Smooth muscle cell (in vitro differentiated cells): ENCODE measurements at regions not wholly inside any gene's neighbourhood (a gene's known extent, or its start where the extent isn't known, plus 50 kb on each side); places are given as distances from the start of the nearest gene placed in this dataset.

Experiments
- DNase-seq: peaks from one replicate; lab custom pipeline; 2025; ENCODE audit not compliant: unreplicated experiment; lab: John Stamatoyannopoulos, UW
- H2AFZ ChIP-seq: fragments of 200-600 bp; sonication (generic); 2 replicates; pipeline ENCODE4 v1.6.0; 2016; ENCODE audit warnings: antibody characterized with exemption, low read depth, mild to moderate bottlenecking
- H3F3A ChIP-seq: fragments of 200-600 bp; sonication (generic); 2 replicates; pipeline ENCODE4 v1.6.0; 2017; ENCODE audit warnings: antibody characterized with exemption, low read depth
- H3K27ac ChIP-seq: fragments of 200-600 bp; sonication (generic); 2 replicates; pipeline ENCODE4 v1.5.1; 2016; ENCODE audit warnings: low read depth, mild to moderate bottlenecking
- H3K27me3 ChIP-seq: fragments of 200-600 bp; sonication (generic); 2 replicates; pipeline ENCODE4 v1.6.1; 2016; ENCODE audit warnings: low read depth, mild to moderate bottlenecking
- H3K36me3 ChIP-seq: fragments of 200-600 bp; sonication (generic); 2 replicates; pipeline ENCODE4 v1.5.1; 2016; ENCODE audit warnings: low read depth
- H3K4me1 ChIP-seq: fragments of 200-600 bp; sonication (generic); 2 replicates; pipeline ENCODE4 v1.5.1; 2016; ENCODE audit warnings: low read depth
- H3K4me2 ChIP-seq: fragments of 200-600 bp; sonication (generic); 2 replicates; pipeline ENCODE4 v1.6.0; 2016; ENCODE audit warnings: mild to moderate bottlenecking
- H3K4me3 ChIP-seq: fragments of 200-600 bp; sonication (generic); 2 replicates; pipeline ENCODE4 v1.5.1; 2016; ENCODE audit warnings: mild to moderate bottlenecking
- H3K79me2 ChIP-seq: fragments of 200-600 bp; sonication (generic); 2 replicates; pipeline ENCODE4 v1.6.0; 2016; ENCODE audit warnings: low read depth, mild to moderate bottlenecking
- H3K9ac ChIP-seq: fragments of 200-600 bp; sonication (generic); 2 replicates; pipeline ENCODE4 v1.6.0; 2016; ENCODE audit warnings: low read depth
- H3K9me3 ChIP-seq: fragments of 200-600 bp; sonication (generic); replicated peaks from 2 replicates; pipeline ENCODE4 v1.5.1; 2016; ENCODE audit warnings: low read depth
- H4K20me1 ChIP-seq: fragments of 200-600 bp; sonication (generic); 2 replicates; pipeline ENCODE4 v1.6.0; 2016; ENCODE audit warnings: low read depth
- CTCF ChIP-seq: fragments of 200-600 bp; sonication (generic); IDR thresholded peaks from 2 replicates; pipeline ENCODE4 v1.5.1; 2017; ENCODE audit warnings: borderline replicate concordance, mild to moderate bottlenecking, antibody characterized with exemption; ENCODE audit not compliant: insufficient read depth, poor library complexity, severe bottlenecking
- WGBS: methylation state at CpG from one replicate; pipeline ENCODE4 v1.1.7; 2016; ENCODE audit warnings: low lambda C conversion rate; 5-methylcytosine and 5-hydroxymethylcytosine counted together

- WGBS = 81% methylated on average over 4 of the region's 4 CpGs
- Histone ChIP-seq H3F3A (no peaks in the 10 kb centered on the region), H3K79me2 (no peaks in the 10 kb centered on the region), H4K20me1 (no peaks in the 10 kb centered on the region), H3K9ac (no peak overlapping the region), H2AFZ (no peak overlapping the region), H3K27ac (no peak overlapping the region), H3K27me3 (no peaks in the 10 kb centered on the region), H3K4me1 (peaks cover 6% of the 10 kb centered on the region), H3K4me3 (no peak overlapping the region), H3K9me3 (no peaks in the 10 kb centered on the region), H3K36me3 (no peaks in the 10 kb centered on the region), H3K4me2 (no peak overlapping the region)
- DNase-seq = no peak
- TF ChIP-seq CTCF = no peak
These were observed 158.1 kb downstream of the SPATA31D1 start for GRCh38 chr9:82146677-82147076.

GRCh38 chr9:82147798-82148425, 159.3 kb downstream of the SPATA31D1 start:
- TF ChIP-seq CTCF = no peak
- no peak for DNase-seq

GRCh38 chr9:82148426-82148810, 159.8 kb downstream of the SPATA31D1 start:
- Histone ChIP-seq H3K4me2 (peak overlapping the region; percentile 57), H2AFZ (no peak overlapping the region), H3K27me3 (no peaks in the 10 kb centered on the region), H3F3A (no peaks in the 10 kb centered on the region), H3K4me3 (no peak overlapping the region), H3K9me3 (no peaks in the 10 kb centered on the region), H3K9ac (no peak overlapping the region), H3K27ac (peak overlapping the region; percentile 30), H3K36me3 (no peaks in the 10 kb centered on the region), H4K20me1 (no peaks in the 10 kb centered on the region), H3K79me2 (no peaks in the 10 kb centered on the region), H3K4me1 (peaks cover 6% of the 10 kb centered on the region)
- no peak for DNase-seq
- 97% methylated on average over 1 of the region's 1 CpG for WGBS
- no peak for TF ChIP-seq CTCF

More at GRCh38 chr9:82147798-82148425, 159.3 kb downstream of the SPATA31D1 start:
- H3K9ac ChIP-seq = no peak overlapping the region
- no peak overlapping the region for H3K27ac ChIP-seq
- H4K20me1 ChIP-seq = no peaks in the 10 kb centered on the region
- no peak overlapping the region for H3K4me3 ChIP-seq
- WGBS = 65% methylated on average over 2 of the region's 2 CpGs
- no peak overlapping the region for H3K4me2 ChIP-seq
- H3K36me3 ChIP-seq = no peaks in the 10 kb centered on the region
- no peaks in the 10 kb centered on the region for H3F3A ChIP-seq
- H3K9me3 ChIP-seq = no peaks in the 10 kb centered on the region
- no peaks in the 10 kb centered on the region for H3K79me2 ChIP-seq
- H3K4me1 ChIP-seq = peaks cover 6% of the 10 kb centered on the region
- no peaks in the 10 kb centered on the region for H3K27me3 ChIP-seq
- no peak overlapping the region for H2AFZ ChIP-seq

GRCh38 chr9:82148901-82149461, 160.4 kb downstream of the SPATA31D1 start:
- WGBS = 30% methylated on average over 8 of the region's 8 CpGs
- H3F3A ChIP-seq = no peaks in the 10 kb centered on the region
- H3K36me3 ChIP-seq = no peaks in the 10 kb centered on the region
- no peaks in the 10 kb centered on the region for H4K20me1 ChIP-seq
- no peaks in the 10 kb centered on the region for H3K27me3 ChIP-seq
- H3K4me1 ChIP-seq = peaks cover 6% of the 10 kb centered on the region
- H3K4me3 ChIP-seq = no peak overlapping the region
- TF ChIP-seq CTCF = no peak
- H3K79me2 ChIP-seq = no peaks in the 10 kb centered on the region
- DNase-seq = no peak
- no peak overlapping the region for H3K9ac ChIP-seq
- H3K27ac ChIP-seq = peak overlapping the region; percentile 30
- H2AFZ ChIP-seq = no peak overlapping the region
- no peaks in the 10 kb centered on the region for H3K9me3 ChIP-seq
- H3K4me2 ChIP-seq = peak overlapping the region; percentile 57
